ENCODE measurements at regions not wholly inside any gene's neighbourhood (a gene's known extent, or its start where the extent isn't known, plus 50 kb on each side); places are given as distances from the start of the nearest gene placed in this dataset.

- peaks cover 52% of the 10 kb centered on the region for H3K4me1 Mint-ChIP-seq (ENCODE audit: low read depth)
- peak; percentile 23 for DNase-seq
- no peaks in the 10 kb centered on the region for H3K36me3 Mint-ChIP-seq (ENCODE audit: low read depth)
Measured at GRCh38 chr1:235045034-235045690, 83.5 kb downstream of the TOMM20 start.

GRCh38 chr1:235043234-235043633 lies 85.4 kb downstream of the TOMM20 start:
- H3K27me3 Mint-ChIP-seq: no peaks in the 10 kb centered on the region
- no peaks in the 10 kb centered on the region for H3K36me3 Mint-ChIP-seq (ENCODE audit: low read depth)
- no peak overlapping the region for H3K27ac Mint-ChIP-seq
- peaks cover 10% of the 10 kb centered on the region for H3K9me3 Mint-ChIP-seq
- H3K4me1 Mint-ChIP-seq (ENCODE audit: low read depth): peaks cover 41% of the 10 kb centered on the region
- H3K4me3 Mint-ChIP-seq: no peak overlapping the region
- peak; percentile 22 for DNase-seq

More at GRCh38 chr1:235045034-235045690, 83.5 kb downstream of the TOMM20 start:
- Mint-ChIP-seq H3K4me3 (no peak overlapping the region), H3K9me3 (no peaks in the 10 kb centered on the region), H3K27ac (peak overlapping the region; percentile 35), H3K27me3 (no peaks in the 10 kb centered on the region)

GRCh38 chr1:235038701-235039100 lies 89.9 kb downstream of the TOMM20 start:
- H3K4me1 Mint-ChIP-seq (ENCODE audit: low read depth): peaks cover 12% of the 10 kb centered on the region

GRCh38 chr1:235035928-235036327 lies 92.7 kb downstream of the TOMM20 start:
- H3K36me3 Mint-ChIP-seq (ENCODE audit: low read depth): no peaks in the 10 kb centered on the region
- H3K27ac Mint-ChIP-seq: no peak overlapping the region
- H3K27me3 Mint-ChIP-seq: no peaks in the 10 kb centered on the region
- H3K4me3 Mint-ChIP-seq: no peak overlapping the region
- peaks cover 5% of the 10 kb centered on the region for H3K4me1 Mint-ChIP-seq (ENCODE audit: low read depth)
- H3K9me3 Mint-ChIP-seq: peaks cover 12% of the 10 kb centered on the region
- no peak for DNase-seq

More at GRCh38 chr1:235038701-235039100, 89.9 kb downstream of the TOMM20 start:
- no peak for DNase-seq
- H3K27me3 Mint-ChIP-seq: no peaks in the 10 kb centered on the region
- no peak overlapping the region for H3K27ac Mint-ChIP-seq
- no peaks in the 10 kb centered on the region for H3K36me3 Mint-ChIP-seq (ENCODE audit: low read depth)
- peaks cover 12% of the 10 kb centered on the region for H3K9me3 Mint-ChIP-seq
- H3K4me3 Mint-ChIP-seq: no peak overlapping the region

- peaks cover 12% of the 10 kb centered on the region for H3K4me1 Mint-ChIP-seq (ENCODE audit: low read depth)
- no peaks in the 10 kb centered on the region for H3K36me3 Mint-ChIP-seq (ENCODE audit: low read depth)
- no peaks in the 10 kb centered on the region for H3K27me3 Mint-ChIP-seq
- no peak overlapping the region for H3K27ac Mint-ChIP-seq
- DNase-seq: peak; percentile 16
- no peak overlapping the region for H3K4me3 Mint-ChIP-seq
- peaks cover 9% of the 10 kb centered on the region for H3K9me3 Mint-ChIP-seq
Measured at GRCh38 chr1:235030919-235031596, 97.6 kb downstream of the TOMM20 start.

- Mint-ChIP-seq H3K4me3 (no peak overlapping the region), H3K27me3 (no peaks in the 10 kb centered on the region), H3K36me3 (ENCODE audit: low read depth) (no peaks in the 10 kb centered on the region), H3K27ac (no peak overlapping the region), H3K9me3 (peaks cover 9% of the 10 kb centered on the region), H3K4me1 (ENCODE audit: low read depth) (peaks cover 17% of the 10 kb centered on the region)
- DNase-seq: peak; percentile 17
Measured at GRCh38 chr1:235027862-235028250, 100.8 kb downstream of the TOMM20 start.

- no peak overlapping the region for H3K27ac Mint-ChIP-seq
- peak; percentile 14 for DNase-seq
- H3K9me3 Mint-ChIP-seq: peaks cover 9% of the 10 kb centered on the region
- H3K27me3 Mint-ChIP-seq: no peaks in the 10 kb centered on the region
- no peaks in the 10 kb centered on the region for H3K36me3 Mint-ChIP-seq (ENCODE audit: low read depth)
- no peak overlapping the region for H3K4me3 Mint-ChIP-seq
- peaks cover 22% of the 10 kb centered on the region for H3K4me1 Mint-ChIP-seq (ENCODE audit: low read depth)
Measured at GRCh38 chr1:235027076-235027861, 101.4 kb downstream of the TOMM20 start.

- peak; percentile 30 for DNase-seq
- Mint-ChIP-seq H3K4me3 (no peak overlapping the region), H3K9me3 (peaks cover 9% of the 10 kb centered on the region), H3K27me3 (no peaks in the 10 kb centered on the region), H3K4me1 (ENCODE audit: low read depth) (peaks cover 25% of the 10 kb centered on the region), H3K27ac (no peak overlapping the region), H3K36me3 (ENCODE audit: low read depth) (no peaks in the 10 kb centered on the region)
Measured at GRCh38 chr1:235025422-235025984, 103.1 kb downstream of the TOMM20 start.

GRCh38 chr1:235024711-235025421 lies 103.8 kb downstream of the TOMM20 start:
- Mint-ChIP-seq H3K9me3 (peaks cover 9% of the 10 kb centered on the region), H3K4me3 (no peak overlapping the region), H3K36me3 (ENCODE audit: low read depth) (no peaks in the 10 kb centered on the region), H3K4me1 (ENCODE audit: low read depth) (peaks cover 27% of the 10 kb centered on the region), H3K27ac (peak overlapping the region; percentile 2), H3K27me3 (no peaks in the 10 kb centered on the region)
- DNase-seq: peak; percentile 32

- no peak for DNase-seq
- Mint-ChIP-seq H3K27ac (no peak overlapping the region), H3K36me3 (ENCODE audit: low read depth) (no peaks in the 10 kb centered on the region), H3K9me3 (peaks cover 9% of the 10 kb centered on the region), H3K4me1 (ENCODE audit: low read depth) (peaks cover 37% of the 10 kb centered on the region), H3K4me3 (no peak overlapping the region), H3K27me3 (no peaks in the 10 kb centered on the region)
Measured at GRCh38 chr1:235023711-235024439, 104.8 kb downstream of the TOMM20 start.

- Mint-ChIP-seq H3K36me3 (ENCODE audit: low read depth) (no peaks in the 10 kb centered on the region), H3K4me3 (no peak overlapping the region), H3K9me3 (peaks cover 15% of the 10 kb centered on the region), H3K27me3 (no peaks in the 10 kb centered on the region), H3K4me1 (ENCODE audit: low read depth) (peaks cover 44% of the 10 kb centered on the region), H3K27ac (no peak overlapping the region)
- peak; percentile 28 for DNase-seq
Measured at GRCh38 chr1:235022981-235023710, 105.5 kb downstream of the TOMM20 start.

GRCh38 chr1:235022341-235022980 lies 106.2 kb downstream of the TOMM20 start:
- no peaks in the 10 kb centered on the region for H3K36me3 Mint-ChIP-seq (ENCODE audit: low read depth)
- no peaks in the 10 kb centered on the region for H3K27me3 Mint-ChIP-seq
- H3K9me3 Mint-ChIP-seq: peaks cover 20% of the 10 kb centered on the region
- no peak overlapping the region for H3K27ac Mint-ChIP-seq
- peaks cover 51% of the 10 kb centered on the region for H3K4me1 Mint-ChIP-seq (ENCODE audit: low read depth)
- H3K4me3 Mint-ChIP-seq: no peak overlapping the region
- DNase-seq: peak; percentile 18

GRCh38 chr1:235021815-235022214 lies 106.8 kb downstream of the TOMM20 start:
- no peak overlapping the region for H3K27ac Mint-ChIP-seq
- DNase-seq: no peak
- H3K4me3 Mint-ChIP-seq: no peak overlapping the region
- peaks cover 19% of the 10 kb centered on the region for H3K9me3 Mint-ChIP-seq
- no peaks in the 10 kb centered on the region for H3K27me3 Mint-ChIP-seq
- H3K4me1 Mint-ChIP-seq (ENCODE audit: low read depth): peaks cover 57% of the 10 kb centered on the region
- H3K36me3 Mint-ChIP-seq (ENCODE audit: low read depth): no peaks in the 10 kb centered on the region

All from activated T-cell treated with anti-CD3 and anti-CD28 coated beads, Interleukin-2, amount 50 U/mL, for 24 hours (primary cell).